Neuronal stem cell (in vitro differentiated cells): ENCODE measurements at regions not wholly inside any gene's neighbourhood (a gene's known extent, or its start where the extent isn't known, plus 50 kb on each side); places are given as distances from the start of the nearest gene placed in this dataset.
"Not testable (repeated sequence)": the region's sequence is repeated elsewhere in the genome, so short reads cannot be mapped to it uniquely, and the experiment has no call there.

Experiments used
- DNase-seq: peaks from one replicate; pipeline ENCODE4 v3.0.0-alpha.2; 2013; ENCODE audit warnings: low spot score
- H2AFZ ChIP-seq: one replicate; pipeline ENCODE4 v1.6.1; 2013; ENCODE audit warnings: mild to moderate bottlenecking, low read length, inconsistent platforms
- H2AK5ac ChIP-seq: 2 replicates; pipeline ENCODE4 v1.6.1; 2013; ENCODE audit warnings: low read depth, mild to moderate bottlenecking, inconsistent platforms, low read length, moderate library complexity, mixed read lengths
- H2BK120ac ChIP-seq: 2 replicates; pipeline ENCODE4 v1.6.1; 2013; ENCODE audit warnings: low read depth, mild to moderate bottlenecking, inconsistent platforms, low read length, moderate library complexity, mixed read lengths
- H2BK12ac ChIP-seq: one replicate; pipeline ENCODE4 v1.6.1; 2013; ENCODE audit warnings: low read length, inconsistent platforms
- H2BK15ac ChIP-seq: 2 replicates; pipeline ENCODE4 v1.6.1; 2013; ENCODE audit warnings: mild to moderate bottlenecking, low read length, inconsistent platforms, mixed read lengths
- H2BK5ac ChIP-seq: one replicate; pipeline ENCODE4 v1.6.1; 2013; ENCODE audit warnings: inconsistent platforms, mild to moderate bottlenecking, low read length, moderate library complexity
- H3K14ac ChIP-seq: one replicate; pipeline ENCODE4 v1.6.1; 2013; ENCODE audit warnings: low read length, inconsistent platforms
- H3K18ac ChIP-seq: 2 replicates; pipeline ENCODE4 v1.6.1; 2013; ENCODE audit warnings: low read length, inconsistent platforms
- H3K23ac ChIP-seq: 2 replicates; pipeline ENCODE4 v1.6.1; 2013; ENCODE audit warnings: low read depth, mild to moderate bottlenecking, mixed read lengths, low read length, inconsistent platforms; ENCODE audit not compliant: poor library complexity
- H3K27ac ChIP-seq: replicated peaks from 3 replicates; pipeline ENCODE4 v1.5.1; 2013; ENCODE audit warnings: low read length, inconsistent platforms
- H3K27me3 ChIP-seq, 3 experiments: 2 replicates each; pipeline ENCODE4 v1.6.1; 2013; ENCODE audit warnings: low read length in 3 of 3, mild to moderate bottlenecking in 2 of 3, inconsistent platforms in 1 of 3, low read depth in 1 of 3, mixed read lengths in 1 of 3, moderate library complexity in 1 of 3; ENCODE audit not compliant: control insufficient read depth in 3 of 3, insufficient read depth in 3 of 3
- H3K36me3 ChIP-seq, 2 donors: replicated peaks in 1 of 2; 2 replicates each; pipeline ENCODE4 v1.6.1; 2013; ENCODE audit warnings: low read length in 2 of 2; ENCODE audit not compliant: control insufficient read depth in 2 of 2, insufficient read depth in 2 of 2
- H3K4ac ChIP-seq: 2 replicates; pipeline ENCODE4 v1.6.1; 2013; ENCODE audit warnings: inconsistent platforms, mild to moderate bottlenecking, low read length, moderate library complexity
- H3K4me1 ChIP-seq, 2 donors: 1 replicate in 1 of 2; 2 replicates in 1 of 2; pipeline ENCODE4 v1.6.1; 2013; ENCODE audit warnings: low read length in 2 of 2, low read depth in 1 of 2; ENCODE audit not compliant: control insufficient read depth in 2 of 2, insufficient read depth in 1 of 2
- H3K4me2 ChIP-seq: one replicate; pipeline ENCODE4 v1.6.1; 2013; ENCODE audit warnings: mild to moderate bottlenecking, low read length, inconsistent platforms; ENCODE audit not compliant: insufficient read depth, poor library complexity, severe bottlenecking
- H3K4me3 ChIP-seq, 2 donors: 2 replicates each; pipeline ENCODE4 v1.5.1; 2013; ENCODE audit warnings: low read length in 2 of 2, mild to moderate bottlenecking in 2 of 2, inconsistent platforms in 1 of 2, moderate library complexity in 1 of 2
- H3K79me1 ChIP-seq: one replicate; pipeline ENCODE4 v1.6.1; 2013; ENCODE audit warnings: low read depth, mild to moderate bottlenecking, inconsistent platforms, low read length, moderate library complexity
- H3K9ac ChIP-seq: one replicate; pipeline ENCODE4 v1.6.1; 2013; ENCODE audit warnings: mild to moderate bottlenecking, low read depth, low read length, inconsistent platforms; ENCODE audit not compliant: poor library complexity
- H3K9me3 ChIP-seq, 2 donors: replicated peaks in 1 of 2; 2 replicates each; pipeline versions ENCODE3 to v1.6.1; 2013; ENCODE audit warnings: low read length in 2 of 2, mild to moderate bottlenecking in 2 of 2, inconsistent platforms in 1 of 2, low read depth in 1 of 2, mixed read lengths in 1 of 2, moderate library complexity in 1 of 2; ENCODE audit not compliant: control insufficient read depth in 2 of 2, insufficient read depth in 1 of 2
- H4K8ac ChIP-seq: one replicate; pipeline ENCODE4 v1.6.1; 2013; ENCODE audit warnings: low read depth, mild to moderate bottlenecking, inconsistent platforms, low read length, moderate library complexity
- H4K91ac ChIP-seq: one replicate; pipeline ENCODE4 v1.6.1; 2013; ENCODE audit warnings: low read length, low read depth, mild to moderate bottlenecking, inconsistent platforms; ENCODE audit not compliant: poor library complexity
- WGBS, 2 donors: extraction: QIAGEN DNeasy Blood & Tissue Kit; methylation state at CpG; one replicate each; pipeline ENCODE4 v1.1.7; 2013; ENCODE audit warnings: missing lambda C conversion rate in 2 of 2, mixed read lengths in 1 of 2; ENCODE audit not compliant: insufficient read length in 2 of 2, insufficient replicate concordance in 1 of 2; ENCODE audit errors: extremely low coverage in 2 of 2; 5-methylcytosine and 5-hydroxymethylcytosine counted together

- no CpG with 5 or more reads among the region's 6 CpGs for WGBS, 2 donors
- H4K8ac ChIP-seq, result no peak overlapping the region
- H2BK5ac ChIP-seq, result no peak overlapping the region
These were observed 279.8 kb downstream of the ARPP21 start for GRCh38 chr3:35919160-35919559.

GRCh38 chr3:35921718-35922117, 282.4 kb downstream of the ARPP21 start:
- Histone ChIP-seq H3K27me3 (no peaks in the 10 kb centered on the region), H3K4me1 (no peaks in the 10 kb centered on the region), H4K8ac (no peak overlapping the region), H2BK15ac (no peak overlapping the region), H3K36me3 (no peaks in the 10 kb centered on the region), H2BK12ac (no peak overlapping the region), H3K79me1 (no peaks in the 10 kb centered on the region), H3K27ac (no peak overlapping the region), H3K4me2 (no peak overlapping the region), H3K4me3 (no peak overlapping the region), H2BK5ac (no peak overlapping the region), H2AFZ (no peak overlapping the region), H2BK120ac (no peak overlapping the region), H3K18ac (no peak overlapping the region), H3K4ac (no peak overlapping the region), H2AK5ac (no peak overlapping the region), H4K91ac (no peak overlapping the region), H3K14ac (no peak overlapping the region), H3K9ac (no peak overlapping the region), H3K9me3 (peaks cover 0 to 6% of the 10 kb centered on the region in 2 donors), H3K23ac (no peak overlapping the region)
- WGBS, 2 donors, result no CpG with 5 or more reads among the region's 4 CpGs
- no peak for DNase-seq

More at GRCh38 chr3:35919160-35919559, 279.8 kb downstream of the ARPP21 start:
- no peak overlapping the region for H3K4me2 ChIP-seq
- no peak overlapping the region for H3K4me3 ChIP-seq
- no peak overlapping the region for H3K18ac ChIP-seq
- DNase-seq, result no peak
- H2BK120ac ChIP-seq, result no peak overlapping the region
- no peak overlapping the region for H2BK12ac ChIP-seq
- no peak overlapping the region for H4K91ac ChIP-seq
- H3K9ac ChIP-seq, result no peak overlapping the region
- H3K23ac ChIP-seq, result no peak overlapping the region
- no peak overlapping the region for H2AK5ac ChIP-seq
- no peaks in the 10 kb centered on the region for H3K4me1 ChIP-seq
- H3K27me3 ChIP-seq, result no peaks in the 10 kb centered on the region
- H3K4ac ChIP-seq, result no peak overlapping the region
- H3K36me3 ChIP-seq, result no peaks in the 10 kb centered on the region
- H3K27ac ChIP-seq, result no peak overlapping the region
- H2AFZ ChIP-seq, result no peak overlapping the region
- H3K9me3 ChIP-seq, result peaks cover 0 to 6% of the 10 kb centered on the region in 2 donors
- H3K14ac ChIP-seq, result no peak overlapping the region
- no peaks in the 10 kb centered on the region for H3K79me1 ChIP-seq
- no peak overlapping the region for H2BK15ac ChIP-seq

GRCh38 chr3:35924070-35924469, 284.7 kb downstream of the ARPP21 start:
- H3K4ac ChIP-seq, H2AK5ac ChIP-seq, H3K4me1 ChIP-seq, H3K18ac ChIP-seq, H2AFZ ChIP-seq, H3K36me3 ChIP-seq, H3K79me1 ChIP-seq, H3K4me3 ChIP-seq, H2BK12ac ChIP-seq, H2BK120ac ChIP-seq, H3K27ac ChIP-seq, H3K9ac ChIP-seq, H3K23ac ChIP-seq, H2BK15ac ChIP-seq, H3K14ac ChIP-seq, H3K27me3 ChIP-seq, H3K9me3 ChIP-seq, H4K8ac ChIP-seq, H4K91ac ChIP-seq, H2BK5ac ChIP-seq, H3K4me2 ChIP-seq: not testable (repeated sequence)
- peak; percentile 17 for DNase-seq

GRCh38 chr3:35927441-35927840, 288.1 kb downstream of the ARPP21 start:
- Histone ChIP-seq H3K9ac (no peak overlapping the region), H4K8ac (no peak overlapping the region)
- no CpG with 5 or more reads among the region's 3 CpGs for WGBS, 2 donors

More at GRCh38 chr3:35927441-35927840, 288.1 kb downstream of the ARPP21 start:
- Histone ChIP-seq H3K14ac (no peak overlapping the region), H2AK5ac (no peak overlapping the region), H3K23ac (no peak overlapping the region), H4K91ac (no peak overlapping the region), H2BK12ac (no peak overlapping the region), H3K4me2 (no peak overlapping the region), H3K4me3 (no peak overlapping the region), H2BK15ac (no peak overlapping the region), H2BK120ac (no peak overlapping the region), H2AFZ (no peak overlapping the region), H3K27me3 (peaks cover 0 to 3% (median 0%) of the 10 kb centered on the region in 3 experiments), H3K4me1 (no peaks in the 10 kb centered on the region), H3K27ac (no peak overlapping the region), H3K79me1 (no peaks in the 10 kb centered on the region), H3K4ac (no peak overlapping the region), H3K18ac (no peak overlapping the region), H3K9me3 (peaks cover 0 to 2% of the 10 kb centered on the region in 2 donors), H3K36me3 (no peaks in the 10 kb centered on the region), H2BK5ac (no peak overlapping the region)
- DNase-seq, result no peak
